ENCODE measurements at regions not wholly inside any gene's neighbourhood (a gene's known extent, or its start where the extent isn't known, plus 50 kb on each side); places are given as distances from the start of the nearest gene placed in this dataset.

- no peak for TF ChIP-seq TAF1 (IDR thresholded peaks at IDR 0.05; ENCODE audit: low read depth)
- TF ChIP-seq YY1 (IDR thresholded peaks at IDR 0.05; ENCODE audit: low read depth) = no peak
- no peak for TF ChIP-seq RAD21 (IDR thresholded peaks at IDR 0.05; ENCODE audit: low read depth)
- no peak for TF ChIP-seq ZBTB7A (IDR thresholded peaks at IDR 0.05; ENCODE audit: low read depth)
- TF ChIP-seq EGR1 (IDR thresholded peaks at IDR 0.05) = no peak
- no peak for TF ChIP-seq TCF12 (IDR thresholded peaks at IDR 0.05; ENCODE audit: low read depth)
- TF ChIP-seq FOXM1 (IDR thresholded peaks at IDR 0.05; ENCODE audit: borderline replicate concordance, low read depth) = no peak
- no peak for TF ChIP-seq USF1 (IDR thresholded peaks at IDR 0.05)
- TF ChIP-seq EP300 (IDR thresholded peaks at IDR 0.05; ENCODE audit: borderline replicate concordance) = no peak
- no peak for TF ChIP-seq TEAD4 (IDR thresholded peaks at IDR 0.05)
- no peak for TF ChIP-seq NFIC (IDR thresholded peaks at IDR 0.05)
- TF ChIP-seq MAX (IDR thresholded peaks at IDR 0.05) = no peak
Measured at GRCh38 chrX:11932423-11932822, 174.4 kb downstream of the MSL3 start.

GRCh38 chrX:11934089-11934488 lies 176.1 kb downstream of the MSL3 start:
- TF ChIP-seq USF1 (IDR thresholded peaks at IDR 0.05) (no peak), RAD21 (IDR thresholded peaks at IDR 0.05; ENCODE audit: low read depth) (no peak), FOXM1 (IDR thresholded peaks at IDR 0.05; ENCODE audit: borderline replicate concordance, low read depth) (no peak), TEAD4 (IDR thresholded peaks at IDR 0.05) (no peak), TAF1 (IDR thresholded peaks at IDR 0.05; ENCODE audit: low read depth) (no peak), MAX (IDR thresholded peaks at IDR 0.05) (no peak), ZBTB7A (IDR thresholded peaks at IDR 0.05; ENCODE audit: low read depth) (no peak), CEBPB (IDR thresholded peaks at IDR 0.05) (no peak), CREB1 (IDR thresholded peaks at IDR 0.05; ENCODE audit: low read depth) (no peak), NFIC (IDR thresholded peaks at IDR 0.05) (no peak), EP300 (IDR thresholded peaks at IDR 0.05; ENCODE audit: borderline replicate concordance) (no peak), EGR1 (IDR thresholded peaks at IDR 0.05) (no peak), REST (IDR thresholded peaks at IDR 0.05; ENCODE audit: low read depth) (no peak), YY1 (IDR thresholded peaks at IDR 0.05; ENCODE audit: low read depth) (no peak), TCF12 (IDR thresholded peaks at IDR 0.05; ENCODE audit: low read depth) (no peak)

- TF ChIP-seq USF1 (IDR thresholded peaks at IDR 0.05) = no peak
- TF ChIP-seq CEBPB (IDR thresholded peaks at IDR 0.05) = no peak
- no peak for TF ChIP-seq REST (IDR thresholded peaks at IDR 0.05; ENCODE audit: low read depth)
- no peak for TF ChIP-seq EP300 (IDR thresholded peaks at IDR 0.05; ENCODE audit: borderline replicate concordance)
- TF ChIP-seq MAX (IDR thresholded peaks at IDR 0.05) = no peak
- no peak for TF ChIP-seq FOXM1 (IDR thresholded peaks at IDR 0.05; ENCODE audit: borderline replicate concordance, low read depth)
Measured at GRCh38 chrX:11941571-11941970, 183.5 kb downstream of the MSL3 start.

GRCh38 chrX:11944501-11944900 lies 186.5 kb downstream of the MSL3 start:
- TF ChIP-seq RAD21 (IDR thresholded peaks at IDR 0.05; ENCODE audit: low read depth) (peak; percentile 17; the same call in 1 of the 2 replicates), CEBPB (IDR thresholded peaks at IDR 0.05) (no peak)

- TF ChIP-seq ZBTB7A (IDR thresholded peaks at IDR 0.05; ENCODE audit: low read depth) (no peak), CEBPB (IDR thresholded peaks at IDR 0.05) (no peak), USF1 (IDR thresholded peaks at IDR 0.05) (no peak), TAF1 (IDR thresholded peaks at IDR 0.05; ENCODE audit: low read depth) (no peak), TEAD4 (IDR thresholded peaks at IDR 0.05) (no peak), REST (IDR thresholded peaks at IDR 0.05; ENCODE audit: low read depth) (no peak), CREB1 (IDR thresholded peaks at IDR 0.05; ENCODE audit: low read depth) (no peak), NFIC (IDR thresholded peaks at IDR 0.05) (no peak), EP300 (IDR thresholded peaks at IDR 0.05; ENCODE audit: borderline replicate concordance) (no peak), MAX (IDR thresholded peaks at IDR 0.05) (no peak), EGR1 (IDR thresholded peaks at IDR 0.05) (no peak), TCF12 (IDR thresholded peaks at IDR 0.05; ENCODE audit: low read depth) (no peak), YY1 (IDR thresholded peaks at IDR 0.05; ENCODE audit: low read depth) (no peak), FOXM1 (IDR thresholded peaks at IDR 0.05; ENCODE audit: borderline replicate concordance, low read depth) (no peak), RAD21 (IDR thresholded peaks at IDR 0.05; ENCODE audit: low read depth) (no peak)
Measured at GRCh38 chrX:11949291-11949690, 189.0 kb upstream of the FRMPD4 start.

Data from Ishikawa (cell line).